Sciatic nerve (tissue), 2 donors: ENCODE measurements at regions not wholly inside any gene's neighbourhood (a gene's known extent, or its start where the extent isn't known, plus 50 kb on each side); places are given as distances from the start of the nearest gene placed in this dataset.
"Not testable (repeated sequence)": the region's sequence is repeated elsewhere in the genome, so short reads cannot be mapped to it uniquely, and the experiment has no call there.

Experiments used
- ATAC-seq: fragments of 200-7000 bp; cut with Tn5 transposase; one replicate; pipeline ENCODE4 v1.9.1; 2020; ENCODE audit warnings: mild to moderate bottlenecking, moderate library complexity
- DNase-seq: peaks from one replicate; pipeline ENCODE4 v3.0.0-alpha.2; 2020; ENCODE audit warnings: low spot score
- intact Hi-C: fragments of 100-400 bp; cut with DNase I; formaldehyde crosslinking; loops from one replicate; pipeline ENCODE4 v1.14.2; 2022
- donor health status: DM: no; HTN: no; CAD: no.
- donor health status: DM: no; HTN: no; CAD: no.

DNA sequence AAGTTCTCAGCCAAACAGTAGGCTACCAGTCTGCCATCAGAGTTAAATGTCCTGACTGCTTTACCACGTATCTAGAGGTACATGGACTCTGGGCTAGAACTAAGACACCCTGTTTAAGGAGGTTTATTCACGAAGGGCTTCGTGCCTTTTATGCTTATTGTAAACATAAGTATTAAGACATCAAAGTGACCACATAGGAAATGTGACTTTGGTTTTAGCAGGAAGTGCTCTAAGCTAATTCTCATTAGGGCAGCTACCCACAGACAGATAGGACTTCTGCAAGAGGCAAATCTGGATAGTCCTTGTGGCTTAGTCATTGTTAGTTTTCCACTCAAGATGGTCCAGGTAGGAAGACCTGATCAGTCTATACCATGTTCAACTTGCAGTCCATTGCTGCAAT lies 233.3 kb upstream of the MGAT5 start:
- intact Hi-C loops, result no loop called here
- no peak for ATAC-seq
- no peak for DNase-seq

DNA sequence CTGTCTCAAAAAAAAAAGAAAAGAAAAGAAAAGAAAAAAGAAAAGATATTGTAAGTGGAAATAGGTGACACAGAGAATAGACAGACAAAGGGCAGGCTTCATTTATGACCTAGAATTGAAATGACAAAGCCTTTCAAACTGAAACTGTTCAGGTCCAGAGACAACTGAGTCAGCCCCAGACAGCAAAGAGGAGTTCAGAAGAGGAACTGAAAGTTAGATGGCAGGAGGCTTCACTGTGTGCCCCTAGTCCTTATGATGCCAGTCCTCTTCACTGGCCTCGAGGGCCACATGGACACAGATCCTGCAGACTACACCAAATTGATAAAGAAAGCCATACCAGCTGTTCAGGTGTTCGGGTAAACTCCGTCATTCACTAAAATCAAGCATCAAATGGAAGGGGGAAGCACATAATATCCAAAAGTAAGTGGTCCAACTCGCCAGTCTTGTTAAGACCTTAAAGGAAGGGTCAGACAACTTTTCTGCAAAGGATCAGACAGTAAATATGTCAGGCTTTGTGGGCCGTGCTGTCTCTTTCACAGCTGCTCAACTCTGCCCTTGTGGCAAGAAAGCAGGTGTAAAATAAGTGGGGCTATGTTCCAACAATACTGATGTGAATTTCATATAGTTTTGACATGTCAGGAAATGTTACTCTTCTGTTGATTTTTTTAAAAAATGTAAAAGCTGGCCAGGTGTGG lies 231.9 kb upstream of the MGAT5 start:
- intact Hi-C loops, result no loop called here
- DNase-seq (no peak), ATAC-seq (no peak)

DNA sequence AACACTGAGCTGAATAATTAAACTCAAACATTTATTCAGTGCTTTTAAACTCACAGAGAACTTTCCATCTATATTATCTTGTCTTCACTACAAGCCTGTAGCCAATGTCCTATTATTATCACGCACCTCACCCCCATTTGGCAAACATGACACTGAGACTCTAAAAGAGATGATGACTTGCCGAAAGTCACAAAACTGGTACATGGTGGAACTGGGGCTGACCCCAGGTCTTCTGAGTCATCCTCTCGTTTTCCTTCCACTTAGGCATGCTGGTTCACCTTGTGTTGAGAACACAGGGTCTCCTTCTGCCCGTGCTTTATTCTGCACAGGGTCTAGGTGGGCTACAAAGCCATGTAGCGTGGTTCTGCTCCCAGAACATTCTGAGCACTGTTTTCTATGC lies 230.0 kb upstream of the MGAT5 start:
- intact Hi-C loops, result no loop called here
- no peak for DNase-seq
- no peak for ATAC-seq

DNA sequence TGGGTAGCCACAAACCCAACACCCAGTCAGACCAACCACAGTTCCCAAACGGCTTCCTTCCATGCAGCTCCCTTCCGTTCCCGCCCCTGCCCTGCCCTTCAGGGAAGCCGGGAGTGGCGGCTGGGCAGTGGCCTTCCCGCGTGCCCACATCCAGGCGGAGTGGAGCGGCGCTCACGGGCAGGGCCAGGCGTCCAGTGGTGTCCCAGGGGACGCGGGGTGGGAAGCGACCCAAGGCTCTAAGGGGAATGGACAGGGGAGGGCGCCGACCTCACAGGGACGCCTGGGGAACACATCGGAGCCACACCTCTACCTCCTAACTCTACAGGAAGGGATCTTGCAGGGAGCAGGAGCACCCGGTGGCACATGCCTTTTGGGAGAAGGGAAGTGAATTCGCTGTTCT lies 225.9 kb upstream of the MGAT5 start:
- no peak for DNase-seq
- peak; percentile 60 for ATAC-seq
- intact Hi-C loops, result no loop called here

DNA sequence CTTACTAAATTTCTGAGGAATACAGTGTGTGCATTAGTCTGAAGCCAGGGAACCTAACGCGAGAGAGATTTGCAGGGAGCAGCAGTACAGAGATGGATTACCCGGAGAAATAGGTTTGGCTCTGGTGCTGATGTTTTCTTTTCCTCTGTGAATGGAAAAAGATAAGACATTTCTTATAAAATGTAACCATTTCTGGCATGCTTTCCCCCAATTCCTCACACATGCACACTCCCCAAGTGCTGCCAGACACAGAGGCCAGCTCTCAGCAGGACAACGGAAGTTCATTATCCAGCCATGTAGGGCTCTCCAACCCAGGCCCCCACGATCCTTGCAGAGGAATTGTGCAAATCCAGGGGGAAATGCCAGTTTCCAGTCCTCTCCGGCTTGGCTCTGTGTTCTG lies 224.5 kb upstream of the MGAT5 start:
- DNase-seq, result no peak
- intact Hi-C loops, result no loop called here
- peak; percentile 33 for ATAC-seq

DNA sequence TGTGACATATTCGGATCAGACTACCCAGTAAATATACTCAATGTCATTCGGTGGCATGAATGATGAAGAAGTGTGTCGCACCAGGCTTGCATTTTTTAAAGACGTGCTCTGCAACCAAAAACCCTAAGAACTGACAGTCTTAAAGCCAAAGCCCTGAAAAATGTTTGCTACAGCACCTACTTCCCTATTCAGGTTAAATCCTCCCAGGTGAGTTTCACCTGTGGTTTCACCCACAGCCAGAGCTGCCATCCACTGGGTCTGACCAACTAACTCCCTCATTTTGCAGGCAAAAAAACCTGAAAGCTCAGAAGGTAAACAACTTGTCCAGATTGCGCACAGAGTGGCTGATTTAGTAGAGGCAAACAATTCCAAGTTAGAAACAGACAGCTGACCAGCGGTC lies 222.3 kb upstream of the MGAT5 start:
- intact Hi-C loops, result no loop called here
- DNase-seq, result no peak
- ATAC-seq, result no peak

DNA sequence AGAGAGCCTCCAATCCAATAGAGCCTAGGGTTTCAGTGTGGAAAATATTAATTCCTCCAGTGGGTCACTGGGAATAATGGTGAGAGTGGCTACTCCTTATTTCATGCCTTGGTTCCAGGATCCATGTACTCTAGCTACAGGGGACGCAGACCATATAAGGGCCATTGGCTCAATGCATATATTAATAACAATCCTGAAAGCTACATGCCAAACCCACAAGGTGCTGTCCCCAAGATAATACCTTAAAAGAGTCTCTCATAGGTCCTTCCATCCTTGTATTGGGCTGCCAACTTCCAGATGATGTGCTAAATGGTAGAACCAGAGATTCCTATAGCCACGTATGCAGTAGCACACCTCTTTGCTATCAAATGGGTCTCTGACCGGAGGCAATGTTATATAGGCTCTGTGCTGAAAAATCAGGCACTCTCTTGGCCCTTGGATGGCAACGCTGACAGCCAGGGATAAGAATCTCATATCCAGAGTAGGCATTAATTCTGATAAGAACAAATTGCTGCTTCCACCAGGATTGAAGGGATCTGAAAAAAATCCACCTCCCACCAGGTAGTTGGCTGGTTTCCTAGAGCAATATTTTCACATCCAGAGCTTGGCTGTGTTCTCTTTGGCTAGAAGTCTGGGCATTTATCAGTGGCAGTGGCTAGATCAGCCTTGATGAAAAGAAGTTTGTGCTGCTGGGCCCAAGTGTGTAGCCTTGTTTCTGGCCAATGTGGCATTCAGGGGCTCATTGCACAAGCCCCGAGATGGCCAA lies 218.1 kb upstream of the MGAT5 start:
- intact Hi-C loops, result no loop called here
- no peak for ATAC-seq
- DNase-seq, result no peak

DNA sequence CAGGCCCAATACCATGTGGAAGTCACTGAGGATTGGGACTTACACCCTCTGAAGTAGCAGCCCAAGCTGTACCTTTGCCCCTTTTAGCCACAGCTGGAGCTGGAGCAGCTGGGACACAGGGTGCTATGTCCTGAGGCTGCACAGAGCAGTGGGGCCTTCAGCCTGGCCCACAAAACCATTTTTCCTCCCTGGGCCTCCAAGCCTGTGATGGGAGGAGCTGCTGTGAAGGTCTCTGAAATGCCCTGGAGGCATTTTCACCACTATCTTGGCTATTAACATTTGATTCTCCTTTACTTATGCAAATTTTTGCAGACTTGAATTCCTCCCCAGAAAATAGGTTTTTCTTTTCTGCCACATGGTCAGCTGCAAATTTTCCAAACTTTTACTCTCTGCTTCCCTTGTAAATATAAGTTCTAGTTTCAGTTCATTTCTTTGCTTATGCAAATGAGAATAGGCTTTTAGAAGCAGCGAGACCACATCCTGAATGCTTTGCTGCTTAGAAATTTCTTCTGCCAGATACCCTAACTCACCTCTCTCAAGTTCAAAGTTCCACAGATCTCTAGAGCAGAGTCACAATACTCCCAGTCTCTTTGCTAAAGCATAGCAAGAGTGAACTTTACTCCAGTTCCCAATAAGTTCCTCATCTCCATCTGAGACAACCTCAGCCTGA lies 213.8 kb upstream of the MGAT5 start:
- intact Hi-C loops, result no loop called here
- ATAC-seq (no peak), DNase-seq (no peak)

DNA sequence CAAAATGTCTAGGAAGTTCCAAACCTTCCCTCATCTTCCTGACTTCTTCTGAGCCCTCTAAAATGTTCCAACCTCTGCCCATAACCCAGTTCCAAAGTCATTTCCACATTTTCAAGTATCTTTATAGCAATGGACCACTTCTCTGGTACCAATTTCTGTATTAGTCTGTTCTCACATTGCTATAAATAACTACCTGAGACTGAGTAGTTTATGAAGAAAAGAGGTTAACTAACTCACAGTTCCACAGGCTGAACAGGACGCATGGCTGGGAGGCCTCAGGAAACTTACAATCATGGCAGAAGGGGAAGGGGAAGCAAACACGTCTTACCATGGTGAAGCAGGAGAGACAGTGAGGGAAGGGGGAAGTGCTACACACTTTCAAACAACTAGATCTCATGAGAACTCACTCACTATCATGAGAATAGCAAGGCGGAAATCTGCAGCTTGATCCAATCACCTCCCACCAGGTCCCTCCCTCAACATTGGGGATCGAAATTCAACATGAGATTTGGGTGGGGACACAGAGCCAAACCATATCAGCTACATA lies 213.2 kb upstream of the MGAT5 start:
- DNase-seq, ATAC-seq, intact Hi-C loops: not testable (repeated sequence)

DNA sequence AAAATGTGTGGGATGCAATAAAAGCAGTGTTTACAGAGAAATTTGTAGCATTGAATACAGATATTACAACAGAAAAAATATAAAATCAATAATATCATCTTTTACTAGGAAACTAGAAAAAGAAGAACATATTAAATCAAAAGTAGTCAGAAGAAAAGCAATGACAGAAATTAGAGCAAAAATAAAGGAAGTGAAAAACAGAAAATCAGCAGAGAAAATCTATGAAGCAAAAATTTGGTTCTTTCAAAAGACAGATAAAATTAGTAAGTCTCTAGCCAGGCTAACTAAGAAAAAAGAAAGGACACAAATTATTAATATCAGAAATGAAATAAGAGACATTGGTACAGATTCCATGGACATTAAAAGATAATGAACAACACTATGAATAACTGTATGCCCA lies 212.0 kb upstream of the MGAT5 start:
- intact Hi-C loops, result no loop called here
- no peak for DNase-seq

DNA sequence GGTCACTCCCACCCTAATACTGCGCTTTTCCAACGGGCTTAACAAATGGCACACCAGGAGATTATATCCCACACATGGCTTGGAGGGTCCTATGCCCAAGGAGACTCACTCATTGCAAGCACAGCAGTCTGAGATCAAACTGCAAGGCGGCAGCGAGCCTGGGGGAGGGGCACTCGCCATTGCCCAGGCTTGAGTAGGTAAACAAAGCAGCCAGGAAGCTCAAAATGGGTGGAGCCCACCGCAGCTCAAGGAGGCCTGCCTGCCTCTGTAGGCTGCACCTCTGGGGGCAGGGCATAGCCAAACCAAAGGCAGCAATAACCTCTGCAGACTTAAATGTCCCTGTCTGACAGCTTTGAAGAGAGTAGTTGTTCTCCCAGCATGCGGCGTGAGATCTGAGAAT lies 210.8 kb upstream of the MGAT5 start:
- DNase-seq, intact Hi-C loops, ATAC-seq: not testable (repeated sequence)

More for the DNA sequence above, 212.0 kb upstream of the MGAT5 start:
- ATAC-seq, result no peak

DNA sequence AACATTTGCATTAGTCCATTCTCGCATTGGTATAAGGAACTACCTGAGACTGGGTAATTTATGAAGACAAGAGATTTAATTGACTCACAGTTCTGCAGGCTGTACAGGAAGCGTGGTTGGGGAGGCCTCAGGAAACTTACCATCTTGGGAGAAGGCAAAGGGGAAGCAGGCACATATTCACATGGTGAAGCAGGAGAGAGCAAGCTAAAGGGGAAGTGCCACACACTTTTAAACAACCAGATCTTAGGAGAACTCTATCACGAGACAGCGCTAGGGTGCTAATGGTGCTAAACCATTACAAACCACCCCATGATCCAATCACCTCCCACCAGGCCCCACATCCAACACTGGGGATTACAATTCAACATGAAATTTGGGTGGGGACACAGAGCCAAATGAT lies 201.7 kb upstream of the MGAT5 start:
- ATAC-seq (no peak), DNase-seq (no peak)
- intact Hi-C loops, result no loop called here

DNA sequence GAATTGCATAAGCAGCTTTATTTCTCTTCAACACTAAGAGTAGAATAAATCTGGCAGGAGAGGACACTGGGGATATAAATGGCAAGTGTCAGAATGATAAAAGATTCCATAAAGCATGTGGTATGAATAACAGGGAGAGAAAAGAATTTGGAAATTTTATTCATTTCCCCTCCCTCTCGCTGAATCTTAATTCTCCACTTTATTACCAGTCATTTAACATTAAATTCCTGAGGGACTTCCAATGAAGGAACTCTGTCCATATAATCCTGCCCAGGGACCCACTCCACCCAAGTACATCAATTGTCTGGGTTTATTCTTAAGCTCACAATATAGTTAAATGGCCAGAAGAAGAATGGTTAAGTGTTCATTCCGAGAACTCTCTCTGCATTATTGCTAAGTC lies 197.7 kb upstream of the MGAT5 start:
- DNase-seq (no peak), ATAC-seq (no peak)
- intact Hi-C loops, result no loop called here

DNA sequence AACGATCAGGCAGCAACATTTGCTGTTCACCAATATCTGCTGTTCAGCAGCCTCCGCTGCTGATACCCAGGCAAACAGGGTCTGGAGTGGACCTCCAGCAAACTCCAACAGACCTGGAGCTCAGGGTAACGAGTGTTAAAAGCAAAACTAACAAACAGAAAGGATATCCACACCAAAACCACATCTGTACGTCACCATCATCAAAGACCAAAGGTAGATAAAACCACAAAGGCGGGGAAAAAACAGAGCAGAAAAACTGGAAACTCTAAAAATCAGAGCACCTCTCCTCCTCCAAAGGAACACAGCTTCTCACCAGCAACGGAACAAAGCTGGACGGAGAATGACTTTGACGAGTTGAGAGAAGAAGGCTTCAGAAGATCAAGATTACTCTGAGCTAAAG lies 192.8 kb upstream of the MGAT5 start:
- DNase-seq, intact Hi-C loops, ATAC-seq: not testable (repeated sequence)

DNA sequence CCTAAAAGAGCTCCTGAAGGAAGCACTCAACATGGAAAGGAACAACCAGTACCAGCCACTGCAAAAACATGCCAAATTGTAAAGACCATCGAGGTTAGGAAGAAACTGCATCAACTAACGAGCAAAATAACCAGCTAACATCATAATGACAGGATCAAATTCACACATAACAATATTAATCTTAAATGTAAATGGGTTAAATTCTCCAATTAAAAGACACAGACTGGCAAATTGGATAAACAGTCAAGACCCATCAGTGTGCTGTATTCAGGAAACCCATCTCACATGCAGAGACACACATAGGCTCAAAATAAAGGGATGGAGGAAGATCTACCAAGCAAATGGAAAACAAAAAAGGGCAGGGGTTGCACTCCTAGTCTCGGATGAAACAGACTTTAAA lies 191.6 kb upstream of the MGAT5 start:
- ATAC-seq, DNase-seq, intact Hi-C loops: not testable (repeated sequence)

DNA sequence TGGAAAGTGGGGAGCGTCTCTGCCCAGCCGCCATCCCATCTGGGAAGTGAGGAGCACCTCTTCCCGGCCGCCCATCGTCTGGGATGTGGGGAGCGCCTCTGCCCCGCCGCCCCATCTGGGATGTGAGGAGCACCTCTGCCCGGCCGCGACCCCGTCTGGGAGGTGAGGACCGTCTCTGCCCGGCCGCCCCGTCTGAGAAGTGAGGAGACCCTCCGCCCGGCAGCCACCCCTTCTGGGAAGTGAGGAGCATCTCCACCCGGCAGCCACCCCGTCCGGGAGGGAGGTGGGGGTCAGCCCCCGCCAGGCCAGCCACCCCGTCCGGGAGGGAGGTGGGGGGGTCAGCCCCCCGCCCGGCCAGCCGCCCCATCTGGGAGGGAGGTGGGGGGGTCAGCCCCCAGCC lies 190.0 kb upstream of the MGAT5 start:
- ATAC-seq, DNase-seq, intact Hi-C loops: not testable (repeated sequence)

DNA sequence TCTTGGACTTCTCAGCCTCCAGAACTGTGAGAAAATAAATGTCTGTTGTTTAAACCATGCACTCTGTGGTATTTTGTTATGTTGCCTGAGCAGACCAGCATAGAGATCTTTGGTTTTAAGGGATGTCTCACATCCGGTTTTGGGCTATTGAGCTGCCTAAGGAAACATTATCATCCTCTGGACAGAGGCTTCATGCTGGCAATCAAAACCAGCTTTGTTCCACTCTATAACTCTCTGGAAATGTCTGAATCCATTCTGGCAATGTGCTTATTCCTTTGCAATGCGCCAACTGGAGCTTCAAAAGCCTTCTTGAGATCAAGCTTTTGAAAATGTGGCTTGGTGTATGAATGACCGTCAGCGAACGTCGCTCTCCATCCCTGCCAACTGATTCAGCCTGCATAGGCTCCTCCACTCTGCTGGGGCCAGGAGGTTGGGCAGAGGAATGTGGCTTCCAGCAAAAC lies 183.6 kb upstream of the MGAT5 start:
- intact Hi-C loops, result no loop called here
- DNase-seq, result no peak
- no peak for ATAC-seq

DNA sequence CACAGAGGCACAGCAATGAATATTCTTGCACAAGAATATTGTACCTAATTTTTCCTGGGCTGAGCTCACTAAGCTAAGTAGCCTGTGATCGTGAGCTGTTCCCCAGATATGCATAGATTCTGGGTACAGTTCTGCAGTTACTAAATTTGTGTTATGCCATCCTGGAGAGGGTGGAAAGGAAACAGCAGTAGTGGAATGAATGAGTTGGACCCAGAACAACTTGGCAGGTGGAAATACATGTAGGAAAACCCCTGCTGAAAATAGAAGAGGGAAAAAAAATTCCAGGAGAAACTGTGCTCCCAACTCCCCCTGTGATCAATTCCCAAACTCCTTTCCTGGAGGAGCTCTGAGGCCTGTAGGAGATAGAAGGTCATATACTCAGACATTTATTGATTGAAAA lies 181.5 kb upstream of the MGAT5 start:
- intact Hi-C loops, result no loop called here
- no peak for DNase-seq
- no peak for ATAC-seq

DNA sequence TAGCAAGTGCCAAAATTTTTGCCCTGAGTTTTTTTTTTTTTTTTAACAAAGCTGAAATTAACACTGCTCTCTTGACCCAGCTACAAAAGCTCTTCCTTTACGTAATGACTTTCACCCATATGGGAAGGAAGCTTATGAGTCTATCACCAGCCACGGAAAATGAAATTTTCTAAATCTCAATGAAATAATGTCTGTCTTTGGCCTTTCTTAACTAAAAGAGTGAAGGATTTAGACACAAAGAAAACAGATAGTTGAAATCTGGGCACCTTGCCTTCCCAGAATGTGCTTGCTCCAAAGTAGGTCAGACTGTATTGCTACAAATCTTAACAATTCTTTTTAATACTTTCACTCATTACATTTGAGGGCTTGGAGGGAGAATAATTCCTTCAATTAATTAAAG lies 180.8 kb upstream of the MGAT5 start:
- intact Hi-C loops, result no loop called here
- ATAC-seq (no peak), DNase-seq (no peak)

DNA sequence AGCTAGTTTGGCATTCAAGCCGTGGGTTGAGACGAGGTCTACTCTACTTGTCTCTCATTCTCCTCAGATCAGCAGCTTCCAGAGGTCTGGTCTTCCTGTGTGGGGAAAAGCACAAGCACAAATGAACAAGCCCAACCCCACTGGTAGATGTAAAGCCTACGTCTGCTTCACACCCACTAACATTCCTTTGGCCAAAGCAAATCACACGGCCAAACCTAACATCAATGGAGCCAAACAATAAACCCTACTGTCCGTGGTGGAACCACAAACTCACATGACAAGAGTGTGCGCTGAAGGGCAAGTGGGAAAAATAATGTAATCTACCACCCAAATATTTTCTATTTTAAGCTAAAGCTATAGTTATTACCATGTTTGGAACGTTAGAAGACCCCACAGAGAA lies 179.3 kb upstream of the MGAT5 start:
- DNase-seq (no peak), ATAC-seq (peak; percentile 81)
- intact Hi-C loops, result no loop called here
